GM06990 (cell line): ENCODE measurements at regions not wholly inside any gene's neighbourhood (a gene's known extent, or its start where the extent isn't known, plus 50 kb on each side); places are given as distances from the start of the nearest gene placed in this dataset.

Experiments
- DNase-seq: peaks from one replicate; pipeline ENCODE4 v3.0.0-alpha.2; 2011; ENCODE audit not compliant: insufficient read length; ENCODE audit errors: extremely low read depth
- H3K27me3 ChIP-seq: replicated peaks from 2 replicates; pipeline ENCODE4 v1.6.0; 2011; ENCODE audit warnings: low read length; ENCODE audit not compliant: control insufficient read depth, insufficient read depth
- H3K36me3 ChIP-seq: 2 replicates; pipeline ENCODE4 v1.5.1; 2011; ENCODE audit warnings: low read length; ENCODE audit not compliant: control insufficient read depth, insufficient read depth
- H3K4me3 ChIP-seq: replicated peaks from 2 replicates; pipeline ENCODE4 v1.5.1; 2011; ENCODE audit warnings: low read depth, mild to moderate bottlenecking, control low read depth, low read length
- TF ChIP-seq, protein P1 (sequence below): IDR thresholded peaks from 2 replicates; pipeline ENCODE4 v1.5.1; 2011; ENCODE audit warnings: low read length, control low read depth, mild to moderate bottlenecking, inconsistent platforms; ENCODE audit not compliant: insufficient read depth, poor library complexity, severe bottlenecking

DNA sequence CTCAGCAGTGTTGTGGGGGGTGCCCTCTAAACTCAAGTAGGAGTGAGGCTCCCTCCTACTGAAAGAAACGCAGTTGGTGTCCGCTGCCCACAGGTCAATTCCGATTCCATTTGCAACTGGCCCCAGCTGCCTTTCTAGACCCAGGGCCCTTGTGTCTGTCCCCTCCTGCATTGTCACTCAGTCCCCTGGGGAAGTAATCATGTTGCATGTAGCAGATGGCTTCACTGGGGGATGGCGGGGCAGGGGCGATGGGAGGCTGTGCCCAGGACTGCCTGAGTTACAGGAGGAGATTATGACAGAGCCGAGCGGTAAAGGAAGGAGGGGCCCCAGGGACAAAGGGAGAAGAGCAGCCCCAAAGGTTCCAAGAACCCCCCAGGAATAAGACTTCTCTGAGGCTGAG, 62.5 kb upstream of the SH3RF3 start:
- Histone ChIP-seq H3K4me3 (no peak overlapping the region), H3K27me3 (peaks cover 1% of the 10 kb centered on the region; the same call in 1 of the 2 replicates), H3K36me3 (no peaks in the 10 kb centered on the region)
- no peak for DNase-seq
- TF ChIP-seq, protein P1, sequence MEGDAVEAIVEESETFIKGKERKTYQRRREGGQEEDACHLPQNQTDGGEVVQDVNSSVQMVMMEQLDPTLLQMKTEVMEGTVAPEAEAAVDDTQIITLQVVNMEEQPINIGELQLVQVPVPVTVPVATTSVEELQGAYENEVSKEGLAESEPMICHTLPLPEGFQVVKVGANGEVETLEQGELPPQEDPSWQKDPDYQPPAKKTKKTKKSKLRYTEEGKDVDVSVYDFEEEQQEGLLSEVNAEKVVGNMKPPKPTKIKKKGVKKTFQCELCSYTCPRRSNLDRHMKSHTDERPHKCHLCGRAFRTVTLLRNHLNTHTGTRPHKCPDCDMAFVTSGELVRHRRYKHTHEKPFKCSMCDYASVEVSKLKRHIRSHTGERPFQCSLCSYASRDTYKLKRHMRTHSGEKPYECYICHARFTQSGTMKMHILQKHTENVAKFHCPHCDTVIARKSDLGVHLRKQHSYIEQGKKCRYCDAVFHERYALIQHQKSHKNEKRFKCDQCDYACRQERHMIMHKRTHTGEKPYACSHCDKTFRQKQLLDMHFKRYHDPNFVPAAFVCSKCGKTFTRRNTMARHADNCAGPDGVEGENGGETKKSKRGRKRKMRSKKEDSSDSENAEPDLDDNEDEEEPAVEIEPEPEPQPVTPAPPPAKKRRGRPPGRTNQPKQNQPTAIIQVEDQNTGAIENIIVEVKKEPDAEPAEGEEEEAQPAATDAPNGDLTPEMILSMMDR, result no peak

DNA sequence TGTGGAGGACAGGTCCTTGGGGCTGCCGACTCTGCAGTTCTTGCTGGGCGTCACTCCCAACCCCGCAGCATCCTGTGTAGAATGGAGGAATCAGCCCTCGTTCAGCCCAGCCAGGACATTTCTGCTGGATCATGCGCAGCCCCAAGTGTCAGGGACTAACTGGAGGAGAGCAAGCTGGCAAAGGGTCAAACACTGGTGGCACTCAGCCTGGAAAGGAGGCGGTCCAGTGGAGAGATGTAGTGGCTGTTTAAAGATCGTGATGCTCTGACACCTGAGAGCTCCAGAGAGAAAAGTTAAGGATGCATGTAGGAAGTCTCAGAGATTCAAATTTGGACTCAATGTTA, 63.6 kb upstream of the SH3RF3 start:
- Histone ChIP-seq H3K27me3 (peaks cover 1% of the 10 kb centered on the region; the same call in 1 of the 2 replicates), H3K4me3 (no peak overlapping the region), H3K36me3 (no peaks in the 10 kb centered on the region)
- TF ChIP-seq, protein P1, result no peak
- no peak for DNase-seq

DNA sequence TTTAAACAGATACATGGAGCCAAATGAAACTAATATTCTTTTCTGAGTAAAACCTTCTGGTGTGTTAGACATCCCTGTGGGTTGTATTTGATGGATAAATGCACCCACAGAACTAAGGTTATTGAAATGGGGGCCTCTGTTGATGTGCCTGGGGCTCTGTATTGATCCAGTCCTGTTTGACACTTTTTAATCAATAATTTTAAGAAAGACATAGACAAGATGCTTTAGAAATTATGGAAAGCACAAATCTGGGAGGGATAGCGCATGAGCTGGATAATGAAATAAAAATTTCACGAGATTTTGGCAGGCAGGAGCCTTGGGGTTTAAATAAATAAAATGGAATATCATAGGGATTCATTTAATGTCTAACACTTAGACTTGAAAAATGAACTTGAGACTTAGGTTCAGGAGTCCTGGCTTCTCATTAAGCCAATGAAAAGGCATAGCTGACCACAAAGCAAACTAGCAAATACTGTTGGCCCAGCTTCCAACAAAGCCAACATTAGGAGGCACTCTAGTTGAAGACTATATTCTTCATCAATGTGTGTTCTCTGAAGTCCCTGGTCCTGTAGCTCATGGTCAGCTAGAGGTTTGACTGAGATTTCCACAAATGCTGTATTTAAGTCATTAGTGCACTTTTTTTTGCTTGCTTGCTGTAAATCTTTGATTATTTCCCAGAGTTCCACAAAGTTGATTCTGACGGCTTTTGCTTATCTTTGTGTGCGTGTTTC, 64.2 kb upstream of the SH3RF3 start:
- no peaks in the 10 kb centered on the region for H3K36me3 ChIP-seq
- DNase-seq, result no peak
- H3K27me3 ChIP-seq, result peaks cover 1% of the 10 kb centered on the region; the same call in 1 of the 2 replicates
- TF ChIP-seq, protein P1, result no peak
- H3K4me3 ChIP-seq, result no peak overlapping the region

DNA sequence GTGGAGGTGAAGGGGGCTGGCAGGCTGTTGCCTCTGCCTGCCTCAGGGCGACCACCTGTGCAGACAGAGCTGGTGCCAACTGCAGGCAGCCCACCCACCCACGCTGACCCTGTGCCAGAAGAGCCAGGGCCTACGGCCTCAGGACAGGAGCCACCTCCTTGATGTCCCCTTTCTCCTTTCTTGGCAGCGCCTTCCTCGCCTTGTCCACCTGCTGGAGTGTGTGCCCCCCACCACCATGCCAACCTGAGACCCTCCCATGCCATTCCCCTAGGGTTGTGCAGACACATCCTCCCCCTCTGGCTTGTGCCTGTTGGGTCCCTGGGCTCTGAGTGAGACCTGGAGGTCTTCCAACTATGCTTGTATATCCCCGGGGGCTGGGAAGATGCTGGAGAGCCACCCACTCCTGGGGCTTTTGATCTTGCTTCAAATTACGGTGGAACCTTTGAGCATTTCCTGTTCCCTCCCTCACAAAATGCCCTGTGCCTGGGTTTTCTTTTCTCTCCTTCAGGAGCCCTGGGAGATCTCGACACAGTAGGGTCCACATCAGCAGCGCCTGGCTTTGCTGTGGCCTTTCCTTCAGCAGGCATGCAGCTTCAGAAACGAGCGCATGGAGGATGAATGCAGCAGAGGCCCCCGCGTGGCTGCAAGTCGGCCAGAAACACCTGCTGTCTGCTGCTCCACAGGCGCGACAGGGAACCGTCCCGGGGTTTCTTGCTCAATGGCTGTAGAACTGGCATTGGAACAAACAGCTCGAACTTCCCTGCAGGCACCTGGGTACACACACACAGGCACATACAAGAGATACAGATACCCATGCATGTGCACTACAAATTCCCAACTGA, 65.9 kb upstream of the SH3RF3 start:
- TF ChIP-seq, protein P1, result no peak
- no peak for DNase-seq
- Histone ChIP-seq H3K4me3 (no peak overlapping the region), H3K36me3 (no peaks in the 10 kb centered on the region), H3K27me3 (no peaks in the 10 kb centered on the region; the same call in 1 of the 2 replicates)

DNA sequence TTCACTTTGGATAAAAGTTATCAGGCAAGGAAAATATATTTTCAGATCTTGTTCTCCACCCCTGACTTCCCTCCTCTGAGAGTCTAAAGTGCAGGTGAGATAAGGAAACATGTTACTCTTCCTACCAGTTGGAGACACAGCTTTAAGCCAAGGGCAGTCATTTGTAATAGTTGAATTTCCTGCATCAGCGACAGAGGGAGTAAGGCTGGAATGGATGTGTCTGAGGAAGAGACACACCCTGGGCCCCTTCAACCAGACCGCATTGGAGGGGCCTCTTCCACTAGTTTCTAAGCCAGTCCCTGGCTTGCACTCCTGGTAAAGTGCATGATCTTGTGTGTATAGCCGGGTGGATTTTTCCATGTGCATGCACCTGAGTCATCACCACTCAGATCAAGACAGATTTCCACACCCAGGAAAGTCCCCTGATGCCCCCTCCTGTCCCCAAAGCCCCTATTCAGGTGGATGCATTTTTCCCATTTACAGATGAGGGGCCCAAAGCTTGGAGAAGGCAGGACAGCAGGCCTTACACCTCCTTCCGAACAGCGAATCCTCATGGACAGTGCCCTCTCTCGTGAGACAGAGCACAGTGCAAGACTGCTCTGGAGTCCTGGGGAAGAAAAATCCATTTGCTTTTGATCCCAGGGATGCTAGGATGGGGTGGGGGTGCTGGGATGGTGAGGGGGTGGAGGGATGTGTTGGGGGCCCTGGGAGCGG, 66.7 kb upstream of the SH3RF3 start:
- Histone ChIP-seq H3K4me3 (no peak overlapping the region), H3K36me3 (no peaks in the 10 kb centered on the region), H3K27me3 (no peaks in the 10 kb centered on the region; the same call in 1 of the 2 replicates)
- TF ChIP-seq, protein P1, result no peak
- no peak for DNase-seq
